ENCODE measurements at regions not wholly inside any gene's neighbourhood (a gene's known extent, or its start where the extent isn't known, plus 50 kb on each side); places are given as distances from the start of the nearest gene placed in this dataset.
"Not testable (repeated sequence)": the region's sequence is repeated elsewhere in the genome, so short reads cannot be mapped to it uniquely, and the experiment has no call there.

- no peak overlapping the region for H4K8ac ChIP-seq (ENCODE audit: low read depth, low read length)
These were observed 155.0 kb downstream of the NPR3 start for GRCh38 chr5:32866138-32866537.

GRCh38 chr5:32869216-32869615, 158.1 kb downstream of the NPR3 start:
- Histone ChIP-seq H3K4me1 (ENCODE audit: control insufficient read depth in 2 of 2, insufficient read depth in 1 of 2, low read depth in 1 of 2, low read length in 2 of 2) (no peaks in the 10 kb centered on the region), H3K9me3 (replicated peaks in 1 of 2; ENCODE audit: control insufficient read depth in 2 of 2, insufficient read depth in 1 of 2, low read depth in 1 of 2, low read length in 2 of 2) (no peaks in the 10 kb centered on the region), H2BK15ac (ENCODE audit: low read length) (no peak overlapping the region), H3K27me3 (ENCODE audit: control insufficient read depth in 3 of 3, insufficient read depth in 3 of 3, low read depth in 1 of 3, low read length in 3 of 3) (no peaks in the 10 kb centered on the region), H2AFZ (ENCODE audit: low read length) (no peak overlapping the region), H3K9ac (ENCODE audit: low read depth, low read length, poor library complexity) (no peak overlapping the region), H3K4me3 (ENCODE audit: low read length in 2 of 2) (no peak overlapping the region), H3K4me2 (ENCODE audit: insufficient read depth, low read length, poor library complexity, severe bottlenecking) (no peak overlapping the region), H2BK5ac (ENCODE audit: low read length) (no peak overlapping the region), H2AK5ac (ENCODE audit: low read depth, low read length) (no peak overlapping the region), H2BK12ac (ENCODE audit: low read length) (no peak overlapping the region), H3K23ac (ENCODE audit: low read depth, low read length, poor library complexity) (no peak overlapping the region), H3K14ac (ENCODE audit: low read length) (no peak overlapping the region), H3K18ac (ENCODE audit: low read length) (no peak overlapping the region), H3K27ac (replicated peaks; ENCODE audit: low read length) (no peak overlapping the region), H4K91ac (ENCODE audit: low read depth, low read length, poor library complexity) (no peak overlapping the region), H4K8ac (ENCODE audit: low read depth, low read length) (no peak overlapping the region), H3K4ac (ENCODE audit: low read length) (no peak overlapping the region), H2BK120ac (ENCODE audit: low read depth, low read length) (no peak overlapping the region), H3K36me3 (replicated peaks in 1 of 2; ENCODE audit: control insufficient read depth in 2 of 2, insufficient read depth in 2 of 2, low read length in 2 of 2) (no peaks in the 10 kb centered on the region), H3K79me1 (ENCODE audit: low read depth, low read length) (no peaks in the 10 kb centered on the region)
- no CpG with 5 or more reads among the region's 3 CpGs for WGBS, 2 donors (ENCODE audit: extremely low coverage in 2 of 2, insufficient read length in 2 of 2, insufficient replicate concordance in 1 of 2)
- no peak for DNase-seq (ENCODE audit: low spot score)

More at GRCh38 chr5:32866138-32866537, 155.0 kb downstream of the NPR3 start:
- Histone ChIP-seq H3K4me1 (ENCODE audit: control insufficient read depth in 2 of 2, insufficient read depth in 1 of 2, low read depth in 1 of 2, low read length in 2 of 2) (no peaks in the 10 kb centered on the region), H2BK15ac (ENCODE audit: low read length) (no peak overlapping the region), H3K18ac (ENCODE audit: low read length) (no peak overlapping the region), H3K4ac (ENCODE audit: low read length) (no peak overlapping the region), H2BK12ac (ENCODE audit: low read length) (no peak overlapping the region), H2AK5ac (ENCODE audit: low read depth, low read length) (no peak overlapping the region), H3K23ac (ENCODE audit: low read depth, low read length, poor library complexity) (no peak overlapping the region), H2AFZ (ENCODE audit: low read length) (no peak overlapping the region), H3K4me3 (ENCODE audit: low read length in 2 of 2) (no peak overlapping the region), H3K4me2 (ENCODE audit: insufficient read depth, low read length, poor library complexity, severe bottlenecking) (no peak overlapping the region), H3K27me3 (ENCODE audit: control insufficient read depth in 3 of 3, insufficient read depth in 3 of 3, low read depth in 1 of 3, low read length in 3 of 3) (no peaks in the 10 kb centered on the region), H3K27ac (replicated peaks; ENCODE audit: low read length) (no peak overlapping the region), H4K91ac (ENCODE audit: low read depth, low read length, poor library complexity) (no peak overlapping the region), H2BK120ac (ENCODE audit: low read depth, low read length) (no peak overlapping the region), H3K36me3 (replicated peaks in 1 of 2; ENCODE audit: control insufficient read depth in 2 of 2, insufficient read depth in 2 of 2, low read length in 2 of 2) (no peaks in the 10 kb centered on the region), H3K14ac (ENCODE audit: low read length) (no peak overlapping the region), H3K9me3 (replicated peaks in 1 of 2; ENCODE audit: control insufficient read depth in 2 of 2, insufficient read depth in 1 of 2, low read depth in 1 of 2, low read length in 2 of 2) (no peaks in the 10 kb centered on the region), H3K9ac (ENCODE audit: low read depth, low read length, poor library complexity) (no peak overlapping the region), H3K79me1 (ENCODE audit: low read depth, low read length) (no peaks in the 10 kb centered on the region), H2BK5ac (ENCODE audit: low read length) (no peak overlapping the region)
- DNase-seq (ENCODE audit: low spot score), result no peak
- no CpG with 5 or more reads among the region's 1 CpG for WGBS, 2 donors (ENCODE audit: extremely low coverage in 2 of 2, insufficient read length in 2 of 2, insufficient replicate concordance in 1 of 2)

- H3K79me1 ChIP-seq (ENCODE audit: low read depth, low read length), result no peaks in the 10 kb centered on the region
- no peak overlapping the region for H3K4ac ChIP-seq (ENCODE audit: low read length)
- no peak overlapping the region for H2AFZ ChIP-seq (ENCODE audit: low read length)
- no peak overlapping the region for H3K9ac ChIP-seq (ENCODE audit: low read depth, low read length, poor library complexity)
- no CpG with 5 or more reads among the region's 1 CpG for WGBS, 2 donors (ENCODE audit: extremely low coverage in 2 of 2, insufficient read length in 2 of 2, insufficient replicate concordance in 1 of 2)
- H3K27me3 ChIP-seq (ENCODE audit: control insufficient read depth in 3 of 3, insufficient read depth in 3 of 3, low read depth in 1 of 3, low read length in 3 of 3), result no peaks in the 10 kb centered on the region
- H3K4me1 ChIP-seq (ENCODE audit: control insufficient read depth in 2 of 2, insufficient read depth in 1 of 2, low read depth in 1 of 2, low read length in 2 of 2), result no peaks in the 10 kb centered on the region
- H3K23ac ChIP-seq (ENCODE audit: low read depth, low read length, poor library complexity), result no peak overlapping the region
- no peak overlapping the region for H4K8ac ChIP-seq (ENCODE audit: low read depth, low read length)
- no peak overlapping the region for H2BK12ac ChIP-seq (ENCODE audit: low read length)
- no peak for DNase-seq (ENCODE audit: low spot score)
- H3K14ac ChIP-seq (ENCODE audit: low read length), result no peak overlapping the region
- H3K4me3 ChIP-seq (ENCODE audit: low read length in 2 of 2), result no peak overlapping the region
- no peaks in the 10 kb centered on the region for H3K9me3 ChIP-seq (replicated peaks in 1 of 2; ENCODE audit: control insufficient read depth in 2 of 2, insufficient read depth in 1 of 2, low read depth in 1 of 2, low read length in 2 of 2)
- no peak overlapping the region for H4K91ac ChIP-seq (ENCODE audit: low read depth, low read length, poor library complexity)
- H2BK15ac ChIP-seq (ENCODE audit: low read length), result no peak overlapping the region
- no peak overlapping the region for H3K27ac ChIP-seq (replicated peaks; ENCODE audit: low read length)
- H2AK5ac ChIP-seq (ENCODE audit: low read depth, low read length), result no peak overlapping the region
- no peak overlapping the region for H3K4me2 ChIP-seq (ENCODE audit: insufficient read depth, low read length, poor library complexity, severe bottlenecking)
- H2BK120ac ChIP-seq (ENCODE audit: low read depth, low read length), result no peak overlapping the region
- no peak overlapping the region for H3K18ac ChIP-seq (ENCODE audit: low read length)
- H3K36me3 ChIP-seq (replicated peaks in 1 of 2; ENCODE audit: control insufficient read depth in 2 of 2, insufficient read depth in 2 of 2, low read length in 2 of 2), result no peaks in the 10 kb centered on the region
- no peak overlapping the region for H2BK5ac ChIP-seq (ENCODE audit: low read length)
These were observed 165.7 kb downstream of the NPR3 start for GRCh38 chr5:32876791-32877190.

GRCh38 chr5:32879364-32879763, 168.2 kb downstream of the NPR3 start:
- no CpG with 5 or more reads among the region's 3 CpGs for WGBS, 2 donors (ENCODE audit: extremely low coverage in 2 of 2, insufficient read length in 2 of 2, insufficient replicate concordance in 1 of 2)
- not testable (repeated sequence) for H3K4me1 ChIP-seq (ENCODE audit: control insufficient read depth in 2 of 2, insufficient read depth in 1 of 2, low read depth in 1 of 2, low read length in 2 of 2); H3K36me3 ChIP-seq (replicated peaks in 1 of 2; ENCODE audit: control insufficient read depth in 2 of 2, insufficient read depth in 2 of 2, low read length in 2 of 2); H3K9ac ChIP-seq (ENCODE audit: low read depth, low read length, poor library complexity); H4K91ac ChIP-seq (ENCODE audit: low read depth, low read length, poor library complexity); DNase-seq (ENCODE audit: low spot score); H3K23ac ChIP-seq (ENCODE audit: low read depth, low read length, poor library complexity); H3K14ac ChIP-seq (ENCODE audit: low read length); H3K18ac ChIP-seq (ENCODE audit: low read length); H2AK5ac ChIP-seq (ENCODE audit: low read depth, low read length); H2BK12ac ChIP-seq (ENCODE audit: low read length); H4K8ac ChIP-seq (ENCODE audit: low read depth, low read length); H3K9me3 ChIP-seq (replicated peaks in 1 of 2; ENCODE audit: control insufficient read depth in 2 of 2, insufficient read depth in 1 of 2, low read depth in 1 of 2, low read length in 2 of 2); H3K27me3 ChIP-seq (ENCODE audit: control insufficient read depth in 3 of 3, insufficient read depth in 3 of 3, low read depth in 1 of 3, low read length in 3 of 3); H2BK120ac ChIP-seq (ENCODE audit: low read depth, low read length); H3K27ac ChIP-seq (replicated peaks; ENCODE audit: low read length); H3K4me2 ChIP-seq (ENCODE audit: insufficient read depth, low read length, poor library complexity, severe bottlenecking); H3K79me1 ChIP-seq (ENCODE audit: low read depth, low read length); H3K4me3 ChIP-seq (ENCODE audit: low read length in 2 of 2); H3K4ac ChIP-seq (ENCODE audit: low read length); H2BK5ac ChIP-seq (ENCODE audit: low read length); H2AFZ ChIP-seq (ENCODE audit: low read length); H2BK15ac ChIP-seq (ENCODE audit: low read length)
